Neural cell (in vitro differentiated cells): ENCODE measurements at regions not wholly inside any gene's neighbourhood (a gene's known extent, or its start where the extent isn't known, plus 50 kb on each side); places are given as distances from the start of the nearest gene placed in this dataset.

Experiments used
- H2AFZ ChIP-seq: fragments of 200-600, 300-800 bp; sonication (generic), shearing (Covaris generic); 2 replicates; pipeline ENCODE4 v1.6.0; 2014; ENCODE audit warnings: low read depth, mild to moderate bottlenecking, antibody characterized with exemption, low read length, moderate library complexity
- H3F3A ChIP-seq: fragments of 200-600 bp; shearing (Covaris generic); 2 replicates; pipeline ENCODE4 v1.6.1; 2016; ENCODE audit warnings: mild to moderate bottlenecking, moderate library complexity, mixed read lengths, antibody characterized with exemption, low read length; ENCODE audit not compliant: insufficient read depth, poor library complexity, severe bottlenecking
- H3K27ac ChIP-seq: fragments of 200-600, 300-800 bp; sonication (generic), shearing (Covaris generic); 2 replicates; pipeline ENCODE4 v1.5.1; 2014; ENCODE audit warnings: mild to moderate bottlenecking, low read length, moderate library complexity
- H3K27me3 ChIP-seq: fragments of 300-800, 200-600 bp; sonication (generic), shearing (Covaris generic); 2 replicates; pipeline ENCODE4 v1.6.0; 2014; ENCODE audit warnings: mild to moderate bottlenecking, low read depth, low read length, moderate library complexity; ENCODE audit not compliant: insufficient read depth
- H3K36me3 ChIP-seq: fragments of 300-800, 200-600 bp; sonication (generic), shearing (Covaris generic); 2 replicates; pipeline ENCODE4 v1.5.1; 2014; ENCODE audit warnings: mild to moderate bottlenecking, antibody characterized with exemption, low read length, moderate library complexity; ENCODE audit not compliant: insufficient read depth
- H3K4me2 ChIP-seq: fragments of 300-800, 200-600 bp; sonication (generic), shearing (Covaris generic); 2 replicates; pipeline ENCODE4 v1.6.0; 2014; ENCODE audit warnings: mild to moderate bottlenecking, low read length
- H3K4me3 ChIP-seq: fragments of 300-800, 200-600 bp; sonication (generic), shearing (Covaris generic); 2 replicates; pipeline ENCODE4 v1.5.1; 2014; ENCODE audit warnings: mild to moderate bottlenecking, low read length, moderate library complexity
- H3K79me2 ChIP-seq: fragments of 200-600 bp; shearing (Covaris generic); replicated peaks from 2 replicates; pipeline ENCODE4 v1.6.0; 2014; ENCODE audit warnings: mild to moderate bottlenecking, low read length, moderate library complexity; ENCODE audit not compliant: insufficient read depth
- H3K9ac ChIP-seq: fragments of 300-800, 200-600 bp; sonication (generic), shearing (Covaris generic); 2 replicates; pipeline ENCODE4 v1.6.1; 2016; ENCODE audit warnings: mild to moderate bottlenecking, low read length, mixed read lengths
- H3K9me2 ChIP-seq: fragments of 200-600 bp; shearing (Covaris generic); 2 replicates; pipeline ENCODE4 v1.6.1; 2016; ENCODE audit warnings: mild to moderate bottlenecking, low read length, mixed read lengths; ENCODE audit not compliant: insufficient read depth
- H3K9me3 ChIP-seq: fragments of 200-600, 300-800 bp; sonication (generic), shearing (Covaris generic); 2 replicates; pipeline ENCODE4 v1.6.1; 2016; ENCODE audit warnings: mild to moderate bottlenecking, mixed run types, low read length, moderate library complexity, mixed read lengths
- H4K20me1 ChIP-seq: fragments of 200-600 bp; shearing (Covaris generic); 2 replicates; pipeline ENCODE4 v1.6.1; 2016; ENCODE audit warnings: mild to moderate bottlenecking, mixed run types; ENCODE audit not compliant: insufficient read depth
- CTCF ChIP-seq: fragments of 450-650 bp; IDR thresholded peaks from 2 replicates; pipeline ENCODE4 v1.5.1; 2014; ENCODE audit warnings: antibody characterized with exemption, mild to moderate bottlenecking, moderate library complexity; ENCODE audit not compliant: poor library complexity, severe bottlenecking
- EP300 ChIP-seq: fragments of 450-650 bp; conservative IDR thresholded peaks from 2 replicates; pipeline ENCODE4 v1.6.1; 2014; ENCODE audit warnings: antibody characterized with exemption, mild to moderate bottlenecking, moderate library complexity; ENCODE audit not compliant: poor library complexity, severe bottlenecking
- EZH2 ChIP-seq: fragments of 200-600, 300-800 bp; shearing (Covaris generic), sonication (generic); IDR thresholded peaks from 2 replicates; pipeline ENCODE4 v1.6.1; 2014; ENCODE audit warnings: antibody characterized with exemption, low read length, borderline replicate concordance, mild to moderate bottlenecking; ENCODE audit not compliant: insufficient read depth, poor library complexity, severe bottlenecking
- MXI1 ChIP-seq: fragments of 450-650 bp; conservative IDR thresholded peaks from 2 replicates; pipeline ENCODE4 v1.6.1; 2014; ENCODE audit warnings: antibody characterized with exemption, mild to moderate bottlenecking; ENCODE audit not compliant: poor library complexity, severe bottlenecking
- POLR2AphosphoS5 ChIP-seq: IDR thresholded peaks from 2 replicates; pipeline ENCODE4 v1.6.1; 2012
- RAD21 ChIP-seq: fragments of 450-650 bp; conservative IDR thresholded peaks from 2 replicates; pipeline ENCODE4 v1.6.1; 2014; ENCODE audit warnings: antibody characterized with exemption, mild to moderate bottlenecking, moderate library complexity
- REST ChIP-seq: IDR thresholded peaks from 2 replicates; pipeline ENCODE4 v1.6.1; 2012; ENCODE audit warnings: borderline replicate concordance
- SMC3 ChIP-seq: fragments of 450-650 bp; conservative IDR thresholded peaks from 2 replicates; pipeline ENCODE4 v1.6.1; 2014; ENCODE audit warnings: antibody characterized with exemption, mild to moderate bottlenecking, moderate library complexity; ENCODE audit not compliant: poor library complexity
- TAF1 ChIP-seq: IDR thresholded peaks from 2 replicates; pipeline ENCODE4 v1.6.1; 2012; ENCODE audit warnings: low read depth

DNA sequence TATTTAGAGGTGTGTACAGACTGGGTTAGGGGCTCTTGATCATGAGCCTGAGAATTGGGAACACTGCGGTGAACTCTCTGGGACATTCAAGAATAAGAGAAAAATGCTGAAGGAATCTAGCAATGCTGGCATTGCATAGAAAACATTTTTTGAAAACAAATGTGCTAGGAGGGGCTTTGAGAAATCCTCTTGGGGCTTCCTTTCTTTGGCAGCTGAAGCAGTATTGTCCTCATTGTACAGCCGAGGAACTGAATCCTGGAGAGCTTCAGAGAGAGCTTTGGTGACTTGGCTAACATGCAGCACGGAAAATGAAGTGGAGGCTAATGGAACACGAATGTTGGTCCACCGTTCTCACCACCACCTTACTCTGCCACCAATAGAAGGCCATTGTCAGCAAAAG, 107.3 kb upstream of the EFEMP1 start:
- no peaks in the 10 kb centered on the region for H4K20me1 ChIP-seq
- no peaks in the 10 kb centered on the region for H3K36me3 ChIP-seq
- no peak overlapping the region for H3K9ac ChIP-seq
- no peaks in the 10 kb centered on the region for H3K9me3 ChIP-seq
- no peaks in the 10 kb centered on the region for H3K79me2 ChIP-seq
- H3F3A ChIP-seq: no peaks in the 10 kb centered on the region
- H3K27ac ChIP-seq: no peak overlapping the region
- H3K27me3 ChIP-seq: no peaks in the 10 kb centered on the region
- no peaks in the 10 kb centered on the region for H3K9me2 ChIP-seq
- TF ChIP-seq POLR2AphosphoS5: no peak
- H3K4me2 ChIP-seq: no peak overlapping the region
- no peak overlapping the region for H3K4me3 ChIP-seq
- H2AFZ ChIP-seq: no peak overlapping the region

DNA sequence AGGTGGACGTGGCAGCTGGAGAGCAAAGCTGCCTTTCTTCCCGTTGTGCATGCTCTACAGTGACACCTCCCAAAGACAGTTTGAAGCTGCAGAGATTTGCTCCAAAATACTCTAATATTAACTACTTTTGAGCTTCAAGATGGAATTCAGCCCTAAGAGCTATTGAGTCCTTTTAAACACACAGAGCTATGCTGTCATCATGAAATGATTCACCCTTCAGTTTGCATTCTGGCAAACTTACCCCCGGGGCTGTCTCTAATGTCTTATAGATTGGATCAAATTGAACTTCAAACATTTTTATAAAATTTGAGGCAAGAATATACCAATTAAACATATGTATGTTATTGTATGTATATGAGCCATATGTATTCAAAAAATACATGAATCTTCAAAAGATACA, 110.7 kb upstream of the EFEMP1 start:
- Histone ChIP-seq H3K79me2 (no peaks in the 10 kb centered on the region), H3K36me3 (no peaks in the 10 kb centered on the region), H3K4me3 (no peak overlapping the region), H3K27ac (no peak overlapping the region), H2AFZ (no peak overlapping the region), H4K20me1 (no peaks in the 10 kb centered on the region), H3F3A (no peaks in the 10 kb centered on the region), H3K9ac (no peak overlapping the region), H3K9me3 (no peaks in the 10 kb centered on the region), H3K27me3 (no peaks in the 10 kb centered on the region), H3K4me2 (no peak overlapping the region), H3K9me2 (no peaks in the 10 kb centered on the region)
- TF ChIP-seq CTCF (no peak), REST (no peak)

DNA sequence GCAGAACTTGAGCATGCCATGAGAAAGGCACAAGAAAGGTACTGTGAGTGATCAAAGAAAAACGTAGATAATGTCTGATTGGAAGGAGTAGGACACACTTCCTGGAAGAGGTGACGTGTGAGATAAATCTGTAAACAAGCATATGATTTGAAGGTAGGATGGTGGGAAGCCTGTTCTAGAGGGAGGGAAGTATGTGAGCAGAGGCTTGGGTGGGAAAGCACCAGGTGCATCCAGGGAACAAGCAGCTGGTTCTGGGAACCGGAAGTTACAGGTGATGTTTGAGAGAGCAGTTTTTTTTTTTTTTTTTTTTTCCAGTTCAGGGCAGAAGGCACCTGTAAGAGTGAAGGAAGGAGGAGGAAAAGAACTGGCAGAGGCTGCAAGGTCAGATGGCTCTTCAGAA, 116.6 kb upstream of the EFEMP1 start:
- Histone ChIP-seq H2AFZ (no peak overlapping the region), H3K4me2 (no peak overlapping the region), H3K36me3 (no peaks in the 10 kb centered on the region), H3K9me2 (no peaks in the 10 kb centered on the region), H3K27me3 (no peaks in the 10 kb centered on the region), H3K4me3 (no peak overlapping the region), H3F3A (no peaks in the 10 kb centered on the region), H4K20me1 (no peaks in the 10 kb centered on the region), H3K9ac (no peak overlapping the region), H3K9me3 (no peaks in the 10 kb centered on the region), H3K79me2 (no peaks in the 10 kb centered on the region), H3K27ac (no peak overlapping the region)
- TF ChIP-seq REST (no peak), SMC3 (no peak), EP300 (no peak), RAD21 (no peak), TAF1 (no peak), POLR2AphosphoS5 (no peak), MXI1 (no peak), CTCF (no peak), EZH2 (no peak)
